Hepatocyte (in vitro differentiated cells): ENCODE measurements at regions not wholly inside any gene's neighbourhood (a gene's known extent, or its start where the extent isn't known, plus 50 kb on each side); places are given as distances from the start of the nearest gene placed in this dataset.

Source experiments
- DNase-seq: peaks from one replicate; pipeline ENCODE4 v3.0.0-alpha.2; 2016; ENCODE audit warnings: low spot score
- H2AFZ ChIP-seq: fragments of 200-600 bp; sonication (generic); 2 replicates; pipeline ENCODE4 v1.6.0; 2016; ENCODE audit warnings: antibody characterized with exemption, mild to moderate bottlenecking
- H3K27ac ChIP-seq: fragments of 200-600 bp; sonication (generic); 2 replicates; pipeline ENCODE4 v1.5.1; 2016; ENCODE audit warnings: mild to moderate bottlenecking
- H3K27me3 ChIP-seq: fragments of 200-600 bp; sonication (generic); 2 replicates; pipeline ENCODE4 v1.6.1; 2016
- H3K36me3 ChIP-seq: fragments of 200-600 bp; sonication (generic); replicated peaks from 2 replicates; pipeline ENCODE4 v1.5.1; 2016; ENCODE audit warnings: low read depth; ENCODE audit not compliant: insufficient read depth
- H3K4me1 ChIP-seq: fragments of 200-600 bp; sonication (generic); 2 replicates; pipeline ENCODE4 v1.5.1; 2016; ENCODE audit warnings: mild to moderate bottlenecking, moderate library complexity; ENCODE audit not compliant: insufficient read depth
- H3K4me2 ChIP-seq: fragments of 200-600 bp; sonication (generic); 2 replicates; pipeline ENCODE4 v1.6.0; 2016
- H3K4me3 ChIP-seq: fragments of 200-600 bp; sonication (generic); 2 replicates; pipeline ENCODE4 v1.5.1; 2016; ENCODE audit warnings: mild to moderate bottlenecking
- H3K79me2 ChIP-seq: fragments of 200-600 bp; sonication (generic); 2 replicates; pipeline ENCODE4 v1.6.0; 2017; ENCODE audit warnings: mild to moderate bottlenecking
- H3K9me2 ChIP-seq: fragments of 200-600 bp; sonication (generic); replicated peaks from 2 replicates; pipeline ENCODE4 v1.6.0; 2017; ENCODE audit warnings: mild to moderate bottlenecking; ENCODE audit not compliant: insufficient read depth
- H3K9me3 ChIP-seq: fragments of 200-600 bp; sonication (generic); 2 replicates; pipeline ENCODE4 v1.5.1; 2016; ENCODE audit warnings: low read depth, mild to moderate bottlenecking
- H4K20me1 ChIP-seq: fragments of 200-600 bp; sonication (generic); 2 replicates; pipeline ENCODE4 v1.6.0; 2016; ENCODE audit warnings: mild to moderate bottlenecking; ENCODE audit not compliant: insufficient read depth, poor library complexity, severe bottlenecking
- EZH2 ChIP-seq: fragments of 200-600 bp; sonication (generic); IDR thresholded peaks from 2 replicates; pipeline ENCODE4 v1.6.1; 2016; ENCODE audit warnings: antibody characterized with exemption, mild to moderate bottlenecking, borderline replicate concordance
- EZH2phosphoT487 ChIP-seq: fragments of 200-600 bp; sonication (generic); IDR thresholded peaks from one replicate; pipeline ENCODE4 v1.6.1; 2018; ENCODE audit warnings: antibody characterized with exemption, mild to moderate bottlenecking, low read depth, moderate library complexity; ENCODE audit not compliant: unreplicated experiment, severe bottlenecking
- WGBS: methylation state at CpG from one replicate; pipeline ENCODE4 v1.1.6; 2016; ENCODE audit warnings: low lambda C conversion rate; ENCODE audit errors: missing lambda C conversion rate; 5-methylcytosine and 5-hydroxymethylcytosine counted together
- TF ChIP-seq, protein P1 (sequence below): fragments of 200-600 bp; sonication (generic); IDR thresholded peaks from 2 replicates; pipeline ENCODE4 v1.5.1; 2016; ENCODE audit warnings: antibody characterized with exemption, mild to moderate bottlenecking; ENCODE audit not compliant: poor library complexity

DNA sequence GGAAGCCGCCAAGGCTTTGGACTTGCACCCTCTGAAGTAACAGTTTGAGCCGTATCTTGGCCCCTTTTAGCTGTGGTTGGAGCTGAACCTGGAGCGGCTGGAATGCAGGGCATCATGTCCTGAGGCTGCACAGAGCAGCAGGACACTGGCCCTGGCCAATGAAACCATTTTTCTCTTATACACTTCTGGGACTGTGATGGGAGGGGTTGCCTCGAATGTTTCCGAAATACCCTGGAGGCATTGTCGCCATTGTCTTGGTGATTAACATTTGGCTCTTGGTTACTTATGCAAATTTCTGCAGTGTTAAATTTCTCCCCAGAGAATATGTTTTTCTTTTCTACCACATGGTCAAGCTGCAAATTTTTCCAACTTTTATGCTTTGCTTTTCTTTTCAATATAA, 137.2 kb downstream of the MAGEC1 start:
- no peak for TF ChIP-seq EZH2phosphoT487
- TF ChIP-seq, protein P1, sequence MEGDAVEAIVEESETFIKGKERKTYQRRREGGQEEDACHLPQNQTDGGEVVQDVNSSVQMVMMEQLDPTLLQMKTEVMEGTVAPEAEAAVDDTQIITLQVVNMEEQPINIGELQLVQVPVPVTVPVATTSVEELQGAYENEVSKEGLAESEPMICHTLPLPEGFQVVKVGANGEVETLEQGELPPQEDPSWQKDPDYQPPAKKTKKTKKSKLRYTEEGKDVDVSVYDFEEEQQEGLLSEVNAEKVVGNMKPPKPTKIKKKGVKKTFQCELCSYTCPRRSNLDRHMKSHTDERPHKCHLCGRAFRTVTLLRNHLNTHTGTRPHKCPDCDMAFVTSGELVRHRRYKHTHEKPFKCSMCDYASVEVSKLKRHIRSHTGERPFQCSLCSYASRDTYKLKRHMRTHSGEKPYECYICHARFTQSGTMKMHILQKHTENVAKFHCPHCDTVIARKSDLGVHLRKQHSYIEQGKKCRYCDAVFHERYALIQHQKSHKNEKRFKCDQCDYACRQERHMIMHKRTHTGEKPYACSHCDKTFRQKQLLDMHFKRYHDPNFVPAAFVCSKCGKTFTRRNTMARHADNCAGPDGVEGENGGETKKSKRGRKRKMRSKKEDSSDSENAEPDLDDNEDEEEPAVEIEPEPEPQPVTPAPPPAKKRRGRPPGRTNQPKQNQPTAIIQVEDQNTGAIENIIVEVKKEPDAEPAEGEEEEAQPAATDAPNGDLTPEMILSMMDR = no peak
- TF ChIP-seq EZH2 = no peak
- H3K27ac ChIP-seq = no peak overlapping the region
- DNase-seq = no peak
- H3K9me2 ChIP-seq = no peaks in the 10 kb centered on the region
- no peak overlapping the region for H3K4me3 ChIP-seq
- no peak overlapping the region for H3K4me2 ChIP-seq
- no peaks in the 10 kb centered on the region for H3K79me2 ChIP-seq
- 90% methylated on average over 6 of the region's 6 CpGs for WGBS
- H3K36me3 ChIP-seq = no peaks in the 10 kb centered on the region
- no peak overlapping the region for H2AFZ ChIP-seq
- H3K9me3 ChIP-seq = no peaks in the 10 kb centered on the region
- H4K20me1 ChIP-seq = no peaks in the 10 kb centered on the region
- H3K4me1 ChIP-seq = no peaks in the 10 kb centered on the region
- H3K27me3 ChIP-seq = no peaks in the 10 kb centered on the region

DNA sequence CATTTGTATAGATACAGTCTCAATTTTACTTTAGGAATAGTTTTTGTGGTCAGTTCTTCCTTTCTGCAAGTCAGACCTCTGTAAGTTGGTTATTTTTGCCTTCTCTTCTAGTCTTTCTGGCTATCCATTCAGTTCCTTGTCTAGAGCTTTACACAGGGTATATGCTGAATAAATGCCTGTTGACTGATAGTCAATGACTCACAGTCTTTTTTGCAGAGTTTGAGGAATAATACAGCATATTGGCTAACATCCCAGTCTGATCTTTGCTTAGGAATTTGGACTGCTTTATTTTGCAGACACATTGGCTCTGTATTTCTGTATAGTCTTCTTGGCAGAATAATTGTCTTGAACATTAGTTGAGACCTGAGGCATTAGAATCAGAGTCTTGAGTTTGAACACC, 132.4 kb downstream of the MAGEC1 start:
- no peaks in the 10 kb centered on the region for H3K27me3 ChIP-seq
- H3K9me2 ChIP-seq = no peaks in the 10 kb centered on the region
- TF ChIP-seq EZH2phosphoT487 (no peak), EZH2 (no peak)
- TF ChIP-seq, protein P1 = no peak
- no peaks in the 10 kb centered on the region for H3K9me3 ChIP-seq
- no peaks in the 10 kb centered on the region for H3K79me2 ChIP-seq
- H3K4me2 ChIP-seq = no peak overlapping the region
- no peak overlapping the region for H2AFZ ChIP-seq
- no peak overlapping the region for H3K4me3 ChIP-seq
- H3K27ac ChIP-seq = no peak overlapping the region
- no peaks in the 10 kb centered on the region for H4K20me1 ChIP-seq
- H3K36me3 ChIP-seq = no peaks in the 10 kb centered on the region
- no peak for DNase-seq
- no peaks in the 10 kb centered on the region for H3K4me1 ChIP-seq

DNA sequence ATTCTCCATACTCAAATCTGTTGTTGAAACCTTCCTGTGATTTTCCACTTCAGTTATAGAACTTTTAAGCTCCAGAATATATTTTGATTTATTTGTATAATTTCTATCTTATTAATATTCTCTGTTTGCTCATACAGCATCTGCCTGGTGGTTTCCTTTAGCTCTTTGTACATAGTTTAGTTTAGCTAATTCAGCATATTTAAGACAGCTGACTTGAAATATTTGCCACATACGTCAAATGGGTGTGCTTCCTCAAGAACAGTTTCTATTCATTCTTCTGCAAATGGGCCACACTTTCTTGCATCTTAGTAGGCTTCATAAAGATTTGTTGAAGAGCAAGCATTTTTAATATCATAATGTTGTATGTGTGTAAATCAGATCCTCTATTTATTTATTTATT, 101.8 kb downstream of the MAGEC1 start:
- H3K9me2 ChIP-seq = no peaks in the 10 kb centered on the region
- H3K4me1 ChIP-seq = no peaks in the 10 kb centered on the region
- no peak overlapping the region for H2AFZ ChIP-seq
- TF ChIP-seq EZH2 (no peak), EZH2phosphoT487 (no peak)
- TF ChIP-seq, protein P1 = no peak
- no peaks in the 10 kb centered on the region for H3K36me3 ChIP-seq
- H3K4me2 ChIP-seq = no peak overlapping the region
- no peaks in the 10 kb centered on the region for H4K20me1 ChIP-seq
- no peak overlapping the region for H3K27ac ChIP-seq
- H3K9me3 ChIP-seq = no peaks in the 10 kb centered on the region
- H3K79me2 ChIP-seq = no peaks in the 10 kb centered on the region
- 69% methylated on average over 1 of the region's 1 CpG for WGBS
- DNase-seq = no peak
- no peaks in the 10 kb centered on the region for H3K27me3 ChIP-seq
- H3K4me3 ChIP-seq = no peak overlapping the region

DNA sequence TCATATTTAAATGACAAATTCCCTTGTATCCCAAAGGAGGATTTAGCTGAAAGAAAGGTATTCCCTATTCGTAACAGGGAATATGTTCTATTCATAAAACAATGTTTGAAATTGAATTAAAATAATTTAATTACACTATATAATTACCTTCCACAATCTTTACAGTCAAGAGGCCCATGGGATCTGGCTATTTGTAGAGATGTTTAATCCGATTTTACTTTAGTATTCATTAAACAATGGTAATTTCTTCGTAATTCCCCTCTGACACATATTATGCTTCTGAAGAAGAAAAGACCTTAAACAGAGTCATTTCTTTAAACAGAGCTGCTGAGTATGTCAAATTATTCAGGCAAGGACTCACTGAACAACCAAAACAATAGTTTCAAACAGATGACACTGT, 98.8 kb downstream of the MAGEC1 start:
- TF ChIP-seq EZH2 (no peak), EZH2phosphoT487 (no peak)
- TF ChIP-seq, protein P1 = no peak
- DNase-seq = no peak
- Histone ChIP-seq H3K4me2 (no peak overlapping the region), H3K9me3 (no peaks in the 10 kb centered on the region), H3K36me3 (no peaks in the 10 kb centered on the region), H3K27ac (no peak overlapping the region), H2AFZ (no peak overlapping the region), H3K27me3 (no peaks in the 10 kb centered on the region), H3K4me3 (no peak overlapping the region), H3K79me2 (no peaks in the 10 kb centered on the region), H3K9me2 (no peaks in the 10 kb centered on the region), H3K4me1 (no peaks in the 10 kb centered on the region), H4K20me1 (no peaks in the 10 kb centered on the region)
- 69% methylated on average over 3 of the region's 3 CpGs for WGBS
